ENCODE measurements at regions not wholly inside any gene's neighbourhood (a gene's known extent, or its start where the extent isn't known, plus 50 kb on each side); places are given as distances from the start of the nearest gene placed in this dataset.

DNA sequence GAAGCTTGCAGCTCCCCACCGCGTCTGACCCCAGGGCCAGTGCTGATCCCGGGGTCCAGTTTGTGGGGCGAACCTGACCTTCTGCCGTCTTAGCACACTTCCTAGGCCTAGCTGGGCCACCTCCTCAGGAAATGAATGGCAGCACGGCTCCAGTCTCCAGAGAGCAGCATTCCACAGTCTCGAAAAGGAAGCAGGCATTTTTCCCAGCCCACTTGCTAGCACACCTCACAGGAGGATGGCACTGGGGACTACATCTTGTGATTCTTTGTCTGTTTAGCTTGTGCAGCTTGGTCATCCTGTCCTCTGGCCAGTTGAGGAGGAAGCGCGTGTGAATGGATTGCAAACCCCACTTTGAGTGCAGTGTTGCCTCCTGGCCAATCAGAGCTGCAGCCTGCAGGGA, 308.0 kb upstream of the IRX2 start:
- TF ChIP-seq, protein P1, sequence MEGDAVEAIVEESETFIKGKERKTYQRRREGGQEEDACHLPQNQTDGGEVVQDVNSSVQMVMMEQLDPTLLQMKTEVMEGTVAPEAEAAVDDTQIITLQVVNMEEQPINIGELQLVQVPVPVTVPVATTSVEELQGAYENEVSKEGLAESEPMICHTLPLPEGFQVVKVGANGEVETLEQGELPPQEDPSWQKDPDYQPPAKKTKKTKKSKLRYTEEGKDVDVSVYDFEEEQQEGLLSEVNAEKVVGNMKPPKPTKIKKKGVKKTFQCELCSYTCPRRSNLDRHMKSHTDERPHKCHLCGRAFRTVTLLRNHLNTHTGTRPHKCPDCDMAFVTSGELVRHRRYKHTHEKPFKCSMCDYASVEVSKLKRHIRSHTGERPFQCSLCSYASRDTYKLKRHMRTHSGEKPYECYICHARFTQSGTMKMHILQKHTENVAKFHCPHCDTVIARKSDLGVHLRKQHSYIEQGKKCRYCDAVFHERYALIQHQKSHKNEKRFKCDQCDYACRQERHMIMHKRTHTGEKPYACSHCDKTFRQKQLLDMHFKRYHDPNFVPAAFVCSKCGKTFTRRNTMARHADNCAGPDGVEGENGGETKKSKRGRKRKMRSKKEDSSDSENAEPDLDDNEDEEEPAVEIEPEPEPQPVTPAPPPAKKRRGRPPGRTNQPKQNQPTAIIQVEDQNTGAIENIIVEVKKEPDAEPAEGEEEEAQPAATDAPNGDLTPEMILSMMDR (conservative IDR thresholded peaks at IDR 0.05; ENCODE audit: low read length) = no peak
- TF ChIP-seq EZH2phosphoT487 (IDR thresholded peaks at IDR 0.05; ENCODE audit: borderline replicate concordance) = no peak

Data from Loucy (cell line).